Ramos (cell line): ENCODE measurements at regions not wholly inside any gene's neighbourhood (a gene's known extent, or its start where the extent isn't known, plus 50 kb on each side); places are given as distances from the start of the nearest gene placed in this dataset.

Experiments
- in situ Hi-C: fragments of 300-500 bp; cut with MboI; formaldehyde crosslinking; loops from one replicate; pipeline ENCODE4 v1.14.3; 2022; ENCODE audit warnings: low sequenced_read_pairs; ENCODE audit not compliant: unreplicated experiment

DNA sequence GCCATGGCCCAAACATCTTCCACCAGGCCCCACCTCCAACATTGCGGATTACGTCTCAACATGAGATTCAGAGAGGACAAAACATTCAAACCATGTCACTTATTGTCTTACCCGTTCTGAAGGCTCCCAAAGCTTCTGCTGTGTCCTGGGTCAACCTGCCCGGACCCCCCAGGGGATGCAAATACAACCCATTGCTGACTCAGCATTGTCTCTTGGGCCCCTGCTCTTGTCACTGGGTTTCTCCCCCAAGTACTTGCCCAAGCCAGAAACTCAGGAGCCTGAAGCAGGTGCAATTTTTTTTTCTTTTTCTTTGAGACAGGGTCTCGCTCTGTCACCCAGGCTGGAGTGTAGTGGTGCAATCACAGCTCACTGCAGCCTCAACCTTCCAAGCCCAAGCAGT lies 144.5 kb downstream of the KCTD15 start:
- in situ Hi-C loops, result no loop called here

DNA sequence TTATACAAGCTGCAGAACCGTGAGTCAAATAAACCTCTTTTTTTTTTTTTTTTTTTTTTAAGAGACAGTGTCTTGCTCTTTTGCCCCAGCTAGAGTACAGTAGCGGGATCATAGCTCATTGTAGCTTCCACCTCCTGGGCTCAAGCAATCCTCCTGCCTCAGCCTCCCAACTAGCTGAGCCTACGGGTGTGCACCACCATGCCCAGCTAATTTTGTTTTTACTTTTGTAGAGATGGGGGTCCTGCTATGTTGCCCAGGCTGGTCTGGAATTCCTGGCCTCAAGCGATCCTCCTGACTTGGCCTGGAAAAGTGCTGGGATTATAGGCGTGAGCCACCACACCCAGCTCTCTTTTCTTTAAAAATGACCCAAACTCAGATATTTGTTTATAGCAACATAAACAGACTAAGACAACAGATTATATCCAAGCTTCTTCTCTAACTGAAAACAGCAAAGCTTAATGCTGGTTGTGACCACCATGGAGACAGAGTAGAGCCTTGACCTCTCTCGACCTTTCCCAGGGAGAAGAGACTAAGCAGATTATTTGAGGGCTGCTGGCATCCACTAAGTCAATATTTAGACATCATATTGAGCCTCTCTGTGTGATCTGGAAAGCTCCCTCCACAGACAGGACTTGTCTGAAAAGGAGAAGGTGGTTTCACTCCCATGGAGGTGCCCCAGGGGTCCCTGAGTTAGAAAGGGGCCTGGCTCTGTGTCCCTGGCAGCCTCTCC lies 150.0 kb downstream of the KCTD15 start:
- in situ Hi-C loops, result no loop called here

- in situ Hi-C loops, result no loop called here
Observed at GRCh38 chr19:33947265-33947964, 150.7 kb downstream of the KCTD15 start.

GRCh38 chr19:33948651-33949335 lies 152.1 kb downstream of the KCTD15 start:
- in situ Hi-C loops, result no loop called here

- in situ Hi-C loops, result no loop called here
Observed at GRCh38 chr19:33950091-33950750, 153.6 kb downstream of the KCTD15 start.

DNA sequence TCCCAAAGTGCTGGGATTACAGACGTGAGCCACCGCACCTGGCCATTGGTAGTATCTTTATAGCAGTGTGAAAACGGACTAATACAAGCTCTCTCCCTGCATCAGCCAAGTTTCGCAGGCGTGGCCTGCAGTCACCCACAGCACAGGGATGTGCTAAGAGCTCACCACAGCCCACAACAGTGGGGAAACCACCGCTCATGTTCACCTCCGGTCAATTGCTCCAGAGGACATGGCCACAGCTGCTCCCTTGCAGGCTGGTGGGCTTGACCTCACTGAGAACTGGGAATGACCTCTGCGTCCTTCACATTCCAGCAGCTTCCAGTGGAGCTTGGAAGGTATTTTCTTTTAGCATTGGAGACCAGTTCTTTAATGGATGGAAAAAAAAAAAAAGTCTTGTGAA lies 156.4 kb downstream of the KCTD15 start:
- in situ Hi-C loops, result no loop called here

DNA sequence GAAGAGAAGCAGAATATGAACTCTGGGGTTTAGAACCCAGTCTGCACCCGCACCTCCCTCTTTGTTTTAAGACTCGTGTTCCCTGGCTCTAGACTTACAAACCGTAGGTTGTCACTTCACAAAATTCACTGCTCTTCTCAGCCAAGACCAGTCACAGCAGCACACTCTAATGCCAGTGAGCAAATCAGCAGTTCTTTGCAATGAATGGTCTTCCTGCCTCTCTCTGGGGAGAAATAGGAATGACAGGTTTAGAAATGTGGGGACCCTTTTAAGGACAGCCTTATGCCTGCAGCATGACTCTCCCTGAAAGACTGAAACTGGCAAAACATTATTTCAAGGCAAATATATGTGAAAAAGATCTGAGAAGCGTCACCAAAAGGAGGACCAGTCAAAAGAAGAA lies 156.9 kb downstream of the KCTD15 start:
- in situ Hi-C loops, result no loop called here

DNA sequence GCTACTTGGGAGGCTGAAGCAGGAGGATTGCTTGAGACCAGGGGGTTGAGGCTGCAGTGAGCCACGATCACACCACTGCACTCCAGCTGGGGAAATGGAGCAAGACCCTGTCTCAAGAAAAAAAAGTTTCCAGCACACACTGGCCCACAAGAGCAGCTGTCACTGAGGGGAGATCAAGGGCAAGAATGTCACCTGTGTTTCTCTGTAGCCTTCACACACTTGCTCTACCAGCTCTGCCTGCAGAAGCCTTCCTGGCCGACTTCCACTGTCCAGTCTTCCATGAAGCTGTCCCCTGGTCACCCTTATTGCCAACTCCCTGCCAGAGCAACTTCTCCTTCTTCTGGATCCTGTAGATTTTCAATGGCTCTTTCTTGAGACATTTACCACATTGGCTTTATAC lies 158.0 kb downstream of the KCTD15 start:
- in situ Hi-C loops, result no loop called here

DNA sequence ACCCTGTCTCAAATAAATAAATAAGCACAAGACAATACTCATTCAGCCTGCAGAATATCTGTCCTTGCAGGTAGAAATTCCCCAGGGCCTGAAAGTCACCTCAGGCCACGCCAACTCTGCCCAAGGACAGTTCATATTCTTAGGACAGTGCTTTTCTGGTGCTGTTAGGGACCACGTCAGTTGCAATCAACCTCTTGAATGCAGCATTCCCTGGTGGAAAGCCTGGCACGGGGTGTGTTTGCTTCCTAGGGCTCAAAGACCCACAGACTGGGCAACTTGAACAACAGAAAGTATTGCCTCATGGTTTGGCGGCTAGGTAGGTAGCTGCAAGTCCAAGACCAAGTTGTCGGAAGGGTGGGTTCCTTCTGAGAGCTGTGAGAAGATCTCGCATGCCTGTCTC lies 160.3 kb downstream of the KCTD15 start:
- in situ Hi-C loops, result no loop called here

DNA sequence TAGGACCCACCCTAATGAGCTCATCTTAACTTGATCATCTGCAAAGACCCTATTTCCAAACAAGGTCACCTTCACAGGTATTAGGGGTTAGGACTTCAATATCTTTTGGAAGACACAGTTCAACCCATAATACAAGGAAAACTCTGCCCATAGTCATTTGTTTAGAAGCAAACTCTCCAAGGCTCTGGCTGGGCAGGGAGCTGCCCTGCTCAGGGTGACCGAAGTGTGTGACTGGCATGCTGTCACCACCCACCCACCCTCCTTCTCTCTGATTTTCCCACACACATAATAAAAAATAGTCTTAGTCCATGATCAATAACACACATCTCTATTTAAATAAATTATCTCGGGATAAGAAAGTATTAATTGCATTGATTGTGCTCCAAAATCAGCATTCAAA lies 161.1 kb downstream of the KCTD15 start:
- in situ Hi-C loops, result no loop called here

DNA sequence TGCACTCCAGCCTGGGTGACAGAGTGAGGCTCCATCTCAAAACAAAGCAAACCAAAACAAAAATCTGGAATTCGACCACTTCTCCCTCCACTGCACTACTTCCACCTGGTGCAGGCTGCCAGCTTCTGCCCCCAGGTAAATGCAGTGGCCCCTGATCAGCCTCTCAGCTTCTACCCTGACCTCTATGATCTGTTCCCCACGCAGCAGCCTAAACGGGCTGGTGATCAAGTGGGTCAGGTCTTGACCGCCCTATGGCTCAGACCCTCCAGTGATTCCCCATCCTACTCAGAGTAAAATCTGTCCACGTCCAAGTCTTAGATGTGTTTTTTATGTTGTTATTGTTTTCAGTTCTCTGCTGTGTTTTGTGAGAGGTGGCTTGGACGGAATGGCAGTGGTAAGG lies 163.9 kb downstream of the KCTD15 start:
- in situ Hi-C loops, result no loop called here

DNA sequence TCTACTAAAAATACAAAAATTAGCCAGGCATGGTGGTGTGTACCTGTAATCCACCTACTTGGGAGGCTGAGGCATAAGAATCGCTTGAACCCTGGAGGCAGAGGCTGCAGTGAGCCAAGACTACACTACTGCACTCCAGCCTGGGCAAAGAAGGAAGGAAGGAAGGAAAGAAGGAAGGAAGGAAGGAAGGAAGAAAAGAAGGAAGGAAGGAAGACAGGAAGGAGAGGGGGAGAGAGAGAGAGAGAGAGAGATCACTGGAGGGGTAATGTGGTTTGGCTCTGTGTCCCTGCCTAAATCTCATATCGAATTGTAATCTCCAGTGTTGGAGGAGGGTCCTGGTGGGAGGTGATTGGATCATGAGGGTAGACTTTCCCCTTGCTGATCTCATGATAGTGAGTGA lies 165.5 kb downstream of the KCTD15 start:
- in situ Hi-C loops, result no loop called here

GRCh38 chr19:33963514-33963913 lies 166.8 kb downstream of the KCTD15 start:
- in situ Hi-C loops, result no loop called here

GRCh38 chr19:33971073-33971472 lies 174.4 kb downstream of the KCTD15 start:
- in situ Hi-C loops, result no loop called here

- in situ Hi-C loops, result no loop called here
Observed at GRCh38 chr19:33977756-33978685, 181.4 kb downstream of the KCTD15 start.

DNA sequence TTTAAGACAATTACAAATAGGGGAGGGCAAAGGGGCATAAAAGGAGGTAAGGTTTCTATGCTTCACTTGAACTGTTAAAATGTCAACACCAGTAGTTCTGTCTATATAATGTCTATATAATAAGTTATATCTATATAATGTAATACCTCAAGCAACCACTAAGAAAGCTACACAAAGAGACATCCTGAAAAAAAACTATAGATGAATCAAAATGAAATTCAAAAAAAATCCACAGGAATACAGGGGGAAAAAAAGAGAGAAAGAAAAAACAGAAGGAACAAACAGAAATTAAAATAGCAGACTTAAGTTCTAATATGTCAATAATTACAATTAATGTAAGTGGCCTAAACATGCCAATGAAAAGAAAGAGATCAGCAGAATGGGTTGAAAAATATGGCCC lies 186.0 kb downstream of the KCTD15 start:
- in situ Hi-C loops, result no loop called here

DNA sequence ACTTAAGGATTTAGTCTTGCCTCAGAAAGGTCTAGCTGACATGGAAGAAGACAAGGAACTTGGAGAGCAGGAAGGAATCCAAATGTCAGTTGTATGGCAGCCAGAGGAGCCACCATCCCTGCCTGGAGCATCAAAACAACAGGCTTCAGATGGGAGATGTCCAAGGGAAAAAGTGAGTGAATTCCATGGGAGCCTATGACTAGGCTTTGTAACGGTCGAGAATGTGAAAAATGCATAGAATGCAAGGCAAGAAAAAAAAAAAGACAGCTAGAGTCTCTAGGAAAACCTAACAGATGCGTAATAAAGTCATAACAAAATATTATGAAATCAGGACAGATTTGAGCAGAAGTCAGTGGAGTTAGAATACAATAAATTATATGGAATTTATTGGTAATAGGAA lies 183.7 kb upstream of the LSM14A start:
- in situ Hi-C loops, result no loop called here

GRCh38 chr19:33997690-33998089 lies 174.6 kb upstream of the LSM14A start:
- in situ Hi-C loops, result no loop called here

DNA sequence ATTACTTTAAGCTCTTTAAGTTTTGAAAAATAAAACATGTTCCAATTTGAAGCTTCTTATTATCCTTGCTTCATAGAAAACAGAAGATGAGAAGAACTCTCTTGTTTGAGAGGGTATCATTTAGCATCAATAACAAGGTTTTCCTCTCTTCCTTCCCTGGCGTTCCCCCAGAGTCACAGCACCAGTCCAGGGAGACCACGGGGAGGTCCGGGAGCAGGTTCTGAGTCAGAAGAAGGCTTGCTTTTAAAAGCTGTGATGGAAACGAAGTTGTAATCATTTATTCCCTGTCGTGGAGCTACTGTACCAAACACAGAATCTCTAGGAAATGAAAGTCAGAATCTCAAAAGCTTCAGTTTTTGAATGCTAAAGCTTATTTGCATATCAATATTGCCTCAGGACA lies 174.0 kb upstream of the LSM14A start:
- in situ Hi-C loops, result no loop called here
